NCI-H2081 treated with DMSO at 0.1 percent for 48 hours (cell line): ENCODE measurements at regions not wholly inside any gene's neighbourhood (a gene's known extent, or its start where the extent isn't known, plus 50 kb on each side); places are given as distances from the start of the nearest gene placed in this dataset.

Experiments
- DNase-seq: peaks from one replicate; lab custom pipeline; 2025; lab: John Stamatoyannopoulos, UW

DNA sequence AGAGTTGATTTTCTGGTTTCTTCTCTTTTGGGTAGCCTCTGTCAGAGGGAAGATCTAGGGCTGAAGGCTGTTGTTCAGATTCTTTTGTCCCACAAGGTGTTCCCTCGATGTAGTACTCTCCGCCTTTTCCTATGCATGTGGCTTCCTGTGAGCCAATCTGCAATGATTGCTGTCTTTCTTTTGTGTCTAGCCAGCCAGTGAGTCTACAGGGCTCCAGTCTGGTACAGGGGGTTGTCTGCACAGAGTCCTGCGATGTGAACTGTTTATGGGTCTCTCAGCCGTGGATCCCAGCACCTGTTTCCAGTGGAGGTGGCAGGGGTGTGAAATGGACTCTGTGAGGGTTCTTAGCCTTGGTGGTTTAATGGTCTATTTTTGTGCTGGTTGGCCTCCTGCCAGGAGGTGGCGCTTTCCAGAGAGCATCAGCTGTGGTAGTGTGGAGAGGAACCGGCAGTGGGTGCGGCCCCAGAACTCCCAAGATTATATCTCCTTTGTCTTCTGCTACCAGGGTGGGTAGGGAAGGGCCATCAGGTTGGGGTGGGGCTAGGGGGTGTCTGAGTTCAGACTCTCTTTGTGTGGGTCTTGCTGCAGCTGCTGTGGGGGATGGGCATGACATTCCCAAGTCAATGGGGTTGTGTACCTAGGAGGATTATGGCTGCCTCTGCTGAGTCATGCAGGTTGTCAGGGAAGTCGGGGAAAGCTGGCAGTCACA lies 81.3 kb upstream of the C21orf91 start:
- no peak for DNase-seq

- DNase-seq = no peak
Observed at GRCh38 chr21:17889171-17889570, 70.0 kb upstream of the C21orf91 start.

GRCh38 chr21:17869115-17869514 lies 50.0 kb upstream of the C21orf91 start:
- DNase-seq = no peak
